ENCODE measurements at regions not wholly inside any gene's neighbourhood (a gene's known extent, or its start where the extent isn't known, plus 50 kb on each side); places are given as distances from the start of the nearest gene placed in this dataset.

GRCh38 chr16:47877166-47877565, 278.6 kb downstream of the ABCC12 start:
- H3K4me1 ChIP-seq (ENCODE audit: control insufficient read depth, insufficient read depth, low read length), result no peaks in the 10 kb centered on the region
- CTCF ChIA-PET, result no interaction called here

GRCh38 chr16:47876511-47876910, 279.3 kb downstream of the ABCC12 start:
- in situ Hi-C loops (cut with HindIII; ENCODE audit: low pct_unique_long_range_greater_than_20kb, low sequenced_read_pairs) (no loop called here), intact Hi-C loops (cut with micrococcal nuclease; ENCODE audit: unreplicated experiment) (no loop called here)
- Histone ChIP-seq H3K4me1 (ENCODE audit: control insufficient read depth, insufficient read depth, low read length) (no peaks in the 10 kb centered on the region), H3K36me3 (ENCODE audit: control insufficient read depth, insufficient read depth, low read length) (no peaks in the 10 kb centered on the region), H3K27ac (ENCODE audit: low read length) (no peak overlapping the region), H3K27me3 (ENCODE audit: control insufficient read depth, insufficient read depth, low read length) (no peaks in the 10 kb centered on the region), H3K4me3 (ENCODE audit: low read depth in 2 of 2, low read length in 2 of 2) (no peak overlapping the region), H3K9me3 (ENCODE audit: control insufficient read depth, insufficient read depth, low read depth, low read length) (no peaks in the 10 kb centered on the region)
- no peak for ATAC-seq
- TF ChIP-seq POLR2AphosphoS5 (IDR thresholded peaks at IDR 0.05; ENCODE audit: low read depth, low read length), result no peak
- TF ChIP-seq SIN3A (IDR thresholded peaks at IDR 0.05; ENCODE audit: borderline replicate concordance, insufficient read depth, low read depth, low read length), result no peak
- no peak for TF ChIP-seq REST (IDR thresholded peaks at IDR 0.05; ENCODE audit: insufficient read depth in 1 of 2, low read depth in 2 of 2, low read length in 1 of 2)
- TF ChIP-seq, protein P1, sequence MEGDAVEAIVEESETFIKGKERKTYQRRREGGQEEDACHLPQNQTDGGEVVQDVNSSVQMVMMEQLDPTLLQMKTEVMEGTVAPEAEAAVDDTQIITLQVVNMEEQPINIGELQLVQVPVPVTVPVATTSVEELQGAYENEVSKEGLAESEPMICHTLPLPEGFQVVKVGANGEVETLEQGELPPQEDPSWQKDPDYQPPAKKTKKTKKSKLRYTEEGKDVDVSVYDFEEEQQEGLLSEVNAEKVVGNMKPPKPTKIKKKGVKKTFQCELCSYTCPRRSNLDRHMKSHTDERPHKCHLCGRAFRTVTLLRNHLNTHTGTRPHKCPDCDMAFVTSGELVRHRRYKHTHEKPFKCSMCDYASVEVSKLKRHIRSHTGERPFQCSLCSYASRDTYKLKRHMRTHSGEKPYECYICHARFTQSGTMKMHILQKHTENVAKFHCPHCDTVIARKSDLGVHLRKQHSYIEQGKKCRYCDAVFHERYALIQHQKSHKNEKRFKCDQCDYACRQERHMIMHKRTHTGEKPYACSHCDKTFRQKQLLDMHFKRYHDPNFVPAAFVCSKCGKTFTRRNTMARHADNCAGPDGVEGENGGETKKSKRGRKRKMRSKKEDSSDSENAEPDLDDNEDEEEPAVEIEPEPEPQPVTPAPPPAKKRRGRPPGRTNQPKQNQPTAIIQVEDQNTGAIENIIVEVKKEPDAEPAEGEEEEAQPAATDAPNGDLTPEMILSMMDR (IDR thresholded peaks at IDR 0.05), result no peak
- TF ChIP-seq TCF7L2 (IDR thresholded peaks at IDR 0.05; ENCODE audit: low read depth, low read length), result no peak
- no peak for DNase-seq (ENCODE audit: low read depth, low spot score)
- no TSS peak for BruUV-seq (replicated peaks)
- ChIA-PET POLR2A (no interaction called here), CTCF (no interaction called here)

More at GRCh38 chr16:47877166-47877565, 278.6 kb downstream of the ABCC12 start:
- no peaks in the 10 kb centered on the region for H3K9me3 ChIP-seq (ENCODE audit: control insufficient read depth, insufficient read depth, low read depth, low read length)
- BruUV-seq (replicated peaks), result no TSS peak
- DNase-seq (ENCODE audit: low read depth, low spot score), result no peak
- no peaks in the 10 kb centered on the region for H3K36me3 ChIP-seq (ENCODE audit: control insufficient read depth, insufficient read depth, low read length)
- no peak overlapping the region for H3K27ac ChIP-seq (ENCODE audit: low read length)
- POLR2A ChIA-PET, result no interaction called here
- H3K4me3 ChIP-seq (ENCODE audit: low read depth in 2 of 2, low read length in 2 of 2), result no peak overlapping the region
- in situ Hi-C loops (cut with HindIII; ENCODE audit: low pct_unique_long_range_greater_than_20kb, low sequenced_read_pairs) (no loop called here), intact Hi-C loops (cut with micrococcal nuclease; ENCODE audit: unreplicated experiment) (no loop called here)
- TF ChIP-seq POLR2AphosphoS5 (IDR thresholded peaks at IDR 0.05; ENCODE audit: low read depth, low read length), result no peak
- TF ChIP-seq TCF7L2 (IDR thresholded peaks at IDR 0.05; ENCODE audit: low read depth, low read length), result no peak
- TF ChIP-seq, protein P1 (IDR thresholded peaks at IDR 0.05), result no peak
- TF ChIP-seq SIN3A (IDR thresholded peaks at IDR 0.05; ENCODE audit: borderline replicate concordance, insufficient read depth, low read depth, low read length), result no peak
- TF ChIP-seq REST (IDR thresholded peaks at IDR 0.05; ENCODE audit: insufficient read depth in 1 of 2, low read depth in 2 of 2, low read length in 1 of 2), result no peak
- H3K27me3 ChIP-seq (ENCODE audit: control insufficient read depth, insufficient read depth, low read length), result no peaks in the 10 kb centered on the region
- no peak for ATAC-seq
